K562 (cell line): ENCODE measurements at regions not wholly inside any gene's neighbourhood (a gene's known extent, or its start where the extent isn't known, plus 50 kb on each side); places are given as distances from the start of the nearest gene placed in this dataset.
A peak's percentile ranks its signal among the peaks of the same experiment; 100 is the strongest.

Source experiments
- CHD2 ChIP-seq: IDR thresholded peaks from 2 replicates; pipeline ENCODE4 v1.6.1; 2011; ENCODE audit warnings: low read depth, low read length
- CREB3 ChIP-seq: fragments of 450-650 bp; conservative IDR thresholded peaks from 2 replicates; pipeline ENCODE4 v1.6.1; 2016; ENCODE audit warnings: missing genetic modification characterization, low read depth, mild to moderate bottlenecking, missing compliant biosample characterization, moderate library complexity
- DDX20 ChIP-seq: fragments of 450-650 bp; IDR thresholded peaks from 2 replicates; pipeline ENCODE4 v1.6.1; 2016; ENCODE audit warnings: missing genetic modification characterization, low read depth, mild to moderate bottlenecking, missing compliant biosample characterization, moderate library complexity
- DMBX1 ChIP-seq: fragments of 250-450 bp; sonication (Bioruptor Pico); IDR thresholded peaks from 2 replicates; pipeline ENCODE4 v1.8.0; 2022; ENCODE audit warnings: inconsistent platforms, mild to moderate bottlenecking, moderate library complexity, borderline replicate concordance
- MTF1 ChIP-seq: fragments of 250-450 bp; sonication (Bioruptor Pico); IDR thresholded peaks from 2 replicates; pipeline ENCODE4 v1.9.0; 2021; ENCODE audit warnings: moderate library complexity, mild to moderate bottlenecking, inconsistent platforms, borderline replicate concordance
- NR4A1 ChIP-seq, 2 experiments: fragments of 250-450 bp in 1 of 2; fragments of 450-650 bp in 1 of 2; sonication (Bioruptor Pico) in 1 of 2; IDR thresholded peaks; 2 replicates each; pipeline versions ENCODE4 v1.4.0 to v1.6.1; 2016 to 2020; ENCODE audit warnings: mild to moderate bottlenecking in 2 of 2, missing compliant biosample characterization in 1 of 2, missing genetic modification characterization in 1 of 2, moderate library complexity in 1 of 2
- POLR2AphosphoS5 ChIP-seq: IDR thresholded peaks from 2 replicates; pipeline ENCODE4 v1.6.1; 2011; ENCODE audit warnings: mild to moderate bottlenecking, low read depth, low read length, moderate library complexity; ENCODE audit not compliant: control insufficient read depth, insufficient read depth
- ZNF639 ChIP-seq, 2 experiments: fragments of 200-800 bp in 1 of 2; sonication (Bioruptor generic) in 1 of 2; sonication (generic) in 1 of 2; formaldehyde crosslinking in 1 of 2; IDR thresholded peaks in 1 of 2; conservative IDR thresholded peaks in 1 of 2; 2 replicates each; pipeline versions ENCODE4 v1.5.0 to v1.6.1; 2016 to 2020; ENCODE audit warnings: missing compliant biosample characterization in 1 of 2, missing genetic modification characterization in 1 of 2, missing genetic modification reagents in 1 of 2
- ZNF79 ChIP-seq: fragments of 250-450 bp; sonication (Bioruptor Pico); IDR thresholded peaks from 2 replicates; pipeline ENCODE4 v1.4.0; 2020; ENCODE audit warnings: low read depth, mild to moderate bottlenecking, moderate library complexity
- TF ChIP-seq, protein P1 (sequence below), 2 experiments: IDR thresholded peaks in 1 of 2; conservative IDR thresholded peaks in 1 of 2; 2 replicates each; pipeline ENCODE4 v1.6.1; 2016; ENCODE audit warnings: low read depth in 2 of 2, mild to moderate bottlenecking in 1 of 2, missing compliant biosample characterization in 1 of 2, missing genetic modification characterization in 1 of 2, moderate library complexity in 1 of 2
- TF ChIP-seq, protein P2 (sequence below), 3 experiments: fragments of 200-800 bp in 1 of 3; sonication (Bioruptor generic) in 1 of 3; sonication (generic) in 1 of 3; formaldehyde crosslinking in 1 of 3; IDR thresholded peaks; 2 replicates each; pipeline versions ENCODE4 v1.6.1 to v1.8.0; 2016 to 2022; ENCODE audit warnings: mild to moderate bottlenecking in 2 of 3, missing compliant biosample characterization in 2 of 3, missing genetic modification characterization in 2 of 3, missing genetic modification reagents in 1 of 3

- TF ChIP-seq CREB3 (0 out of 2 replicates have a peak, but pooled peaks have one; percentile 41), ZNF639 (CRISPR knock-in tag; conservative IDR thresholded peaks at IDR 0.05 in 1 of 2, IDR thresholded peaks at IDR 0.05 in 1 of 2) (peak in 1 of 2 experiments; percentile 68; a peak in 1 of 4 replicates), MTF1 (CRISPR knock-in tag) (no peak), DDX20 (tag) (peak; percentile 80; the same call in 1 of the 2 replicates), ZNF79 (no peak), POLR2AphosphoS5 (no peak), DMBX1 (peak; percentile 93), CHD2 (no peak), NR4A1 (CRISPR knock-in tag; IDR thresholded peaks at IDR 0.05) (no peak), NR4A1 (tag; IDR thresholded peaks at IDR 0.05) (peak; percentile 77; the same call in 1 of the 2 replicates)
- TF ChIP-seq, protein P1, sequence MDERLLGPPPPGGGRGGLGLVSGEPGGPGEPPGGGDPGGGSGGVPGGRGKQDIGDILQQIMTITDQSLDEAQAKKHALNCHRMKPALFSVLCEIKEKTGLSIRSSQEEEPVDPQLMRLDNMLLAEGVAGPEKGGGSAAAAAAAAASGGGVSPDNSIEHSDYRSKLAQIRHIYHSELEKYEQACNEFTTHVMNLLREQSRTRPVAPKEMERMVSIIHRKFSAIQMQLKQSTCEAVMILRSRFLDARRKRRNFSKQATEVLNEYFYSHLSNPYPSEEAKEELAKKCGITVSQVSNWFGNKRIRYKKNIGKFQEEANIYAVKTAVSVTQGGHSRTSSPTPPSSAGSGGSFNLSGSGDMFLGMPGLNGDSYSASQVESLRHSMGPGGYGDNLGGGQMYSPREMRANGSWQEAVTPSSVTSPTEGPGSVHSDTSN (CRISPR knock-in tag; IDR thresholded peaks at IDR 0.05; ENCODE audit: low read depth): no peak
- TF ChIP-seq, protein P1 (tag; conservative IDR thresholded peaks at IDR 0.05; ENCODE audit: low read depth): 0 out of 2 replicates have a peak, but pooled peaks have one; percentile 13
- TF ChIP-seq, protein P2, sequence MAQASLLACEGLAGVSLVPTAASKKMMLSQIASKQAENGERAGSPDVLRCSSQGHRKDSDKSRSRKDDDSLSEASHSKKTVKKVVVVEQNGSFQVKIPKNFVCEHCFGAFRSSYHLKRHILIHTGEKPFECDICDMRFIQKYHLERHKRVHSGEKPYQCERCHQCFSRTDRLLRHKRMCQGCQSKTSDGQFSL (CRISPR knock-in tag; IDR thresholded peaks at IDR 0.05): no peak
- TF ChIP-seq, protein P2 (tag; IDR thresholded peaks at IDR 0.05): peak in 1 of 2 experiments; percentile 83; a peak in 1 of 4 replicates
- TF ChIP-seq, all 486 proteins: peak for 18
Observed at GRCh38 chr5:29193972-29194371, 1999.5 kb upstream of the CDH6 start (continued).
